NOMO-1 treated with DMSO at 0.1 percent for 48 hours (cell line): ENCODE measurements at regions not wholly inside any gene's neighbourhood (a gene's known extent, or its start where the extent isn't known, plus 50 kb on each side); places are given as distances from the start of the nearest gene placed in this dataset.
A peak's percentile ranks its signal among the peaks of the same experiment; 100 is the strongest.
"Not testable (repeated sequence)": the region's sequence is repeated elsewhere in the genome, so short reads cannot be mapped to it uniquely, and the experiment has no call there.

Experiments used
- DNase-seq: peaks from one replicate; lab custom pipeline; 2025; ENCODE audit not compliant: unreplicated experiment; lab: John Stamatoyannopoulos, UW

GRCh38 chr1:98143403-98143802 is 222.6 kb upstream of the DPYD start:
- DNase-seq: no peak

GRCh38 chr1:98133131-98133530 is 212.3 kb upstream of the DPYD start:
- no peak for DNase-seq

- no peak for DNase-seq
These were observed 209.6 kb upstream of the DPYD start for GRCh38 chr1:98130408-98130807.

GRCh38 chr1:98129491-98129890 is 208.7 kb upstream of the DPYD start:
- no peak for DNase-seq

- no peak for DNase-seq
These were observed 205.9 kb upstream of the DPYD start for GRCh38 chr1:98126740-98127139.

- no peak for DNase-seq
These were observed 200.8 kb upstream of the DPYD start for GRCh38 chr1:98121646-98122045.

- peak; percentile 3 for DNase-seq
These were observed 199.0 kb upstream of the DPYD start for GRCh38 chr1:98119796-98120195.

- no peak for DNase-seq
These were observed 193.0 kb upstream of the DPYD start for GRCh38 chr1:98113811-98114210.

GRCh38 chr1:98112626-98113025 is 191.8 kb upstream of the DPYD start:
- no peak for DNase-seq

- no peak for DNase-seq
These were observed 189.8 kb upstream of the DPYD start for GRCh38 chr1:98110674-98111073.

GRCh38 chr1:98108378-98108777 is 187.5 kb upstream of the DPYD start:
- DNase-seq: not testable (repeated sequence)

- DNase-seq: no peak
These were observed 186.4 kb upstream of the DPYD start for GRCh38 chr1:98107256-98107655.

- DNase-seq: no peak
These were observed 183.5 kb upstream of the DPYD start for GRCh38 chr1:98104289-98104688.

- no peak for DNase-seq
These were observed 182.9 kb upstream of the DPYD start for GRCh38 chr1:98103617-98104285.

- no peak for DNase-seq
These were observed 181.7 kb upstream of the DPYD start for GRCh38 chr1:98102345-98103030.

GRCh38 chr1:98101364-98101763 is 180.5 kb upstream of the DPYD start:
- DNase-seq: no peak

- DNase-seq: no peak
These were observed 178.7 kb upstream of the DPYD start for GRCh38 chr1:98099501-98099900.

- DNase-seq: no peak
These were observed 177.6 kb upstream of the DPYD start for GRCh38 chr1:98098473-98098872.

GRCh38 chr1:98090351-98090750 is 169.5 kb upstream of the DPYD start:
- DNase-seq: no peak

- DNase-seq: no peak
These were observed 167.5 kb upstream of the DPYD start for GRCh38 chr1:98088381-98088780.

GRCh38 chr1:98086796-98087441 is 166.1 kb upstream of the DPYD start:
- no peak for DNase-seq

- no peak for DNase-seq
These were observed 165.3 kb upstream of the DPYD start for GRCh38 chr1:98086156-98086555.
